Osteocyte (in vitro differentiated cells): ENCODE measurements at regions not wholly inside any gene's neighbourhood (a gene's known extent, or its start where the extent isn't known, plus 50 kb on each side); places are given as distances from the start of the nearest gene placed in this dataset.
"Not testable (repeated sequence)": the region's sequence is repeated elsewhere in the genome, so short reads cannot be mapped to it uniquely, and the experiment has no call there.

Experiments
- DNase-seq: peaks from one replicate; pipeline ENCODE4 v3.0.0; 2021; ENCODE audit warnings: mixed read lengths; ENCODE audit not compliant: unreplicated experiment; ENCODE audit errors: extremely low spot score
- H3K27ac Mint-ChIP-seq: one replicate; pipeline ENCODE4 v1.8.0; 2021; ENCODE audit warnings: mild to moderate bottlenecking, mixed read lengths; ENCODE audit not compliant: unreplicated experiment
- H3K27me3 Mint-ChIP-seq: one replicate; pipeline ENCODE4 v1.8.0; 2021; ENCODE audit warnings: mixed read lengths; ENCODE audit not compliant: unreplicated experiment
- H3K36me3 Mint-ChIP-seq: one replicate; pipeline ENCODE4 v1.8.0; 2021; ENCODE audit warnings: mixed read lengths; ENCODE audit not compliant: unreplicated experiment
- H3K4me1 Mint-ChIP-seq: one replicate; pipeline ENCODE4 v1.8.0; 2021; ENCODE audit warnings: mixed read lengths; ENCODE audit not compliant: unreplicated experiment
- H3K4me3 Mint-ChIP-seq: one replicate; pipeline ENCODE4 v1.8.0; 2021; ENCODE audit warnings: mild to moderate bottlenecking, moderate library complexity, mixed read lengths; ENCODE audit not compliant: unreplicated experiment
- H3K9me3 Mint-ChIP-seq: one replicate; pipeline ENCODE4 v1.8.0; 2021; ENCODE audit warnings: mixed read lengths; ENCODE audit not compliant: unreplicated experiment
- CTCF ChIP-seq: fragments of 200-600 bp; sonication (generic); IDR thresholded peaks from 2 replicates; pipeline ENCODE4 v1.5.0; 2021; ENCODE audit warnings: antibody characterized with exemption, mild to moderate bottlenecking, moderate library complexity

DNA sequence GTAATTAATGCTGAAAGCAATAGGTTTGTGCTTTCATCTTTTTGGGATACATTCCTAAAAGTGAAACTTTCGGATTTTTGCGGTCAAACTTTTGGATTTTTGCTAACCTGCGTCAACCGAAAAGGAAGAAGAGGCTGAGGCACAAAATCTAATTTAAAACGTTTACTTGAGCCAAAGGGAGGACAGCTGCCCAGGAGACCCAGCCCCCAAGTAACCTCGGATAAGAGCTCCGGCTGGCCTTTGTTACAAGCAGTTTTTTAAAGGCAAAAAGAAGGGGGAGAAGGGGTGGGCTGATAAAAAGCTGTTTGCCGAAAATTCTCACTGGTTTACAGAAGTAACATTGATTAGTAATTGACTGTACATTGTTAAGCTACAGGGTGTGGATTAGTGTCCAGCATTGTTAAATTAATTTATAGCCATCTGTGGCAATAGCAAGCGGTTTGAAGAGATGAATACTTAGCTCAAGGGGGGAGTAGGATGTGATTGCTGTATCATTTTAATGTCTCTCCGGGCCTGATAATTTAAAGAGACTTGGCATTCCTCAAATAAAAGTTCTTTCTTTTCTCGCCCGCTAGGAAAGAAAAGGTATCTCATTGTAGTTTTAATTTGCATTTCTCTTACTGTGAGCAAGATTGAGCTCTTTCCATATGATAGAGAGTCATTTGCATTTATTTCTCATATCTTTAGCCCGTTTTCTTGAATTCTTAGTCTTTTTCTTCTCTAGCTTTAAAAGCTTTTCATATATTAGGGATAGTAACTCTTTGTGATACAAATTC lies 59.1 kb upstream of the USP9X start:
- Mint-ChIP-seq H3K9me3 (no peaks in the 10 kb centered on the region), H3K4me1 (peaks cover 29% of the 10 kb centered on the region), H3K4me3 (no peak overlapping the region), H3K36me3 (no peaks in the 10 kb centered on the region), H3K27me3 (no peaks in the 10 kb centered on the region), H3K27ac (no peak overlapping the region)
- TF ChIP-seq CTCF: no peak
- peak; percentile 7 for DNase-seq

GRCh38 chrX:41026702-41027078 lies 58.6 kb upstream of the USP9X start:
- Mint-ChIP-seq H3K36me3 (no peaks in the 10 kb centered on the region), H3K27me3 (no peaks in the 10 kb centered on the region), H3K27ac (no peak overlapping the region), H3K4me1 (peaks cover 29% of the 10 kb centered on the region), H3K9me3 (no peaks in the 10 kb centered on the region), H3K4me3 (no peak overlapping the region)
- TF ChIP-seq CTCF: no peak
- DNase-seq: peak; percentile 34

DNA sequence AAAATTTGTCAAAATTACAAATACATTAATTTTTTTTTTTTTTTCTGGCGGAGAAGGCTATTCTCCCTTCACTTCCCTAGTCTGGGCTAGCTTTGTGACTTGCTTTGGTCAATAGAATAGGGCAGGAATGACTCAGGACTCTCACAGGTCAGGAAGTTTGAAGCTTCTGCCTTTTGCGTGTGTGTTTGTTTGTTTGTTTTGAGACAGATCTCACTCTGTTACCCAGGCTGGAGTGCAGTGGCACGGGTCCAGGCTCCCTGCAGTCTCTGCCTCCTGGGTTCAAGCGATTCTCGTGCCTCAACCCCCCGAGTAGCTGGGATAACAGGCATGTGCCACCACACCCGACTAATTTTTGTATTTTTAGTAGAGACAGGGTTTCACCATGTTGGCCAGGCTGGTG lies 55.9 kb upstream of the USP9X start:
- Mint-ChIP-seq H3K27me3 (no peaks in the 10 kb centered on the region), H3K4me1 (peaks cover 29% of the 10 kb centered on the region), H3K9me3 (no peaks in the 10 kb centered on the region), H3K27ac (no peak overlapping the region), H3K36me3 (no peaks in the 10 kb centered on the region), H3K4me3 (no peak overlapping the region)
- no peak for TF ChIP-seq CTCF
- peak; percentile 65 for DNase-seq

DNA sequence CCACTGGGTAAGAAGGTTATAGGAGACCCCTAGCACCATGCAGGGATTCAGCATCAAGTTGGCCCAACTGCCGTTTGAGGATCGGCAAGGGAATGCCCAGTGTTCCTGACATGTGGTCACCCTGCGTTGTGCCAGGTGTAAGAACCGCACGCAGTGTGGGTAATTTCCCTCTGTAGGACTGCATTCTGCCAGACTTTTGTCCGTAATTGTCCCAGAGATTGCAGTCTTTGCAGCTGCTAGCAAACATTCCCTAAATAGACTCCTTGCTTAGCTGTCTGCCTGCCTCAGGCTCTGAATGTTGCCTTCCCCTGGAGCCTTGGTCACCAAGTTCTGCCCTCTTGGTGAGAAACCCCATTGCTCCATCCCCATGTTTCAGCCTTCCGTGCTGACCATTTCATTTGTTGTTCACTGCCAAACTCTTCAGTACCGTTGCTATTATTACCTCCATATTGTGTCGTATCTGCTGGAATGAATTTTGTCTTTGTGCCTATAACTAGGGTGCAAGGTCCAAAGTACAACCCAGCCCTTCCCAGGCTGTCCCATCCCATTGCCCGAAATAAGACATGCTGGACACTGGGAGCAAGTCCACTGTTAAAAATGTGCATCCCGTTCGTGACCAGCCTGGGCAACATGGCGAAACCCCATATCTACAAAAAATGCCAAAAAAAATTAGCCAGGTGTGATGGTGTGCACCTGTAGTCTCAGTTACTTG lies 53.8 kb upstream of the USP9X start:
- Mint-ChIP-seq H3K27ac (no peak overlapping the region), H3K4me3 (no peak overlapping the region), H3K9me3 (no peaks in the 10 kb centered on the region), H3K27me3 (no peaks in the 10 kb centered on the region), H3K4me1 (peaks cover 22% of the 10 kb centered on the region), H3K36me3 (no peaks in the 10 kb centered on the region)
- no peak for TF ChIP-seq CTCF
- peak; percentile 65 for DNase-seq

GRCh38 chrX:41033299-41033698 lies 51.9 kb upstream of the USP9X start:
- no peaks in the 10 kb centered on the region for H3K9me3 Mint-ChIP-seq
- no peaks in the 10 kb centered on the region for H3K27me3 Mint-ChIP-seq
- H3K36me3 Mint-ChIP-seq: no peaks in the 10 kb centered on the region
- H3K27ac Mint-ChIP-seq: no peak overlapping the region
- H3K4me3 Mint-ChIP-seq: no peak overlapping the region
- peaks cover 6% of the 10 kb centered on the region for H3K4me1 Mint-ChIP-seq
- no peak for TF ChIP-seq CTCF
- DNase-seq: no peak

- not testable (repeated sequence) for H3K9me3 Mint-ChIP-seq, H3K4me3 Mint-ChIP-seq, H3K27ac Mint-ChIP-seq, H3K27me3 Mint-ChIP-seq, H3K36me3 Mint-ChIP-seq, H3K4me1 Mint-ChIP-seq
- peak; percentile 15 for DNase-seq
These were observed 50.3 kb upstream of the USP9X start for GRCh38 chrX:41034902-41035301.
